ENCODE measurements at regions not wholly inside any gene's neighbourhood (a gene's known extent, or its start where the extent isn't known, plus 50 kb on each side); places are given as distances from the start of the nearest gene placed in this dataset.

- TF ChIP-seq CTCF (IDR thresholded peaks at IDR 0.05) = no peak
- DNase-seq (no peak), ATAC-seq (ENCODE audit: low read depth) (no peak)
- intact Hi-C loops (cut with micrococcal nuclease) = no loop called here
- no peak overlapping the region for H3K4me3 Mint-ChIP-seq
- H3K36me3 Mint-ChIP-seq (ENCODE audit: low read depth) = no peaks in the 10 kb centered on the region
- no peak overlapping the region for H3K27ac Mint-ChIP-seq
- ChIA-PET POLR2A (no interaction called here), CTCF (no interaction called here)
- peaks cover 3% of the 10 kb centered on the region for H3K27me3 Mint-ChIP-seq
- H3K4me1 Mint-ChIP-seq = no peaks in the 10 kb centered on the region
- H3K9me3 Mint-ChIP-seq = no peaks in the 10 kb centered on the region
Measured at GRCh38 chrX:137172317-137172948, 138.6 kb upstream of the GPR101 start.

GRCh38 chrX:137171626-137172025 lies 137.8 kb upstream of the GPR101 start:
- no peak for DNase-seq
- Mint-ChIP-seq H3K27me3 (peaks cover 3% of the 10 kb centered on the region), H3K27ac (no peak overlapping the region), H3K9me3 (no peaks in the 10 kb centered on the region), H3K36me3 (ENCODE audit: low read depth) (no peaks in the 10 kb centered on the region), H3K4me1 (no peaks in the 10 kb centered on the region), H3K4me3 (no peak overlapping the region)
- intact Hi-C loops (cut with micrococcal nuclease) = no loop called here
- ChIA-PET POLR2A (no interaction called here), CTCF (no interaction called here)
- ATAC-seq (ENCODE audit: low read depth) = no peak
- no peak for TF ChIP-seq CTCF (IDR thresholded peaks at IDR 0.05)

- no peaks in the 10 kb centered on the region for H3K4me1 Mint-ChIP-seq
Measured at GRCh38 chrX:137166591-137166990, 132.8 kb upstream of the GPR101 start.

GRCh38 chrX:137164329-137164728 lies 130.5 kb upstream of the GPR101 start:
- Mint-ChIP-seq H3K27me3 (no peaks in the 10 kb centered on the region), H3K4me1 (no peaks in the 10 kb centered on the region), H3K9me3 (no peaks in the 10 kb centered on the region), H3K4me3 (no peak overlapping the region), H3K36me3 (ENCODE audit: low read depth) (no peaks in the 10 kb centered on the region), H3K27ac (no peak overlapping the region)
- ATAC-seq (ENCODE audit: low read depth) (no peak), DNase-seq (no peak)
- ChIA-PET POLR2A (no interaction called here), CTCF (no interaction called here)
- TF ChIP-seq CTCF (IDR thresholded peaks at IDR 0.05) = no peak
- intact Hi-C loops (cut with micrococcal nuclease) = no loop called here

More at GRCh38 chrX:137166591-137166990, 132.8 kb upstream of the GPR101 start:
- ATAC-seq (ENCODE audit: low read depth) (no peak), DNase-seq (no peak)
- intact Hi-C loops (cut with micrococcal nuclease) = no loop called here
- ChIA-PET POLR2A (no interaction called here), CTCF (no interaction called here)
- H3K27me3 Mint-ChIP-seq = no peaks in the 10 kb centered on the region
- no peak for TF ChIP-seq CTCF (IDR thresholded peaks at IDR 0.05)
- no peak overlapping the region for H3K4me3 Mint-ChIP-seq
- H3K27ac Mint-ChIP-seq = no peak overlapping the region
- no peaks in the 10 kb centered on the region for H3K9me3 Mint-ChIP-seq
- no peaks in the 10 kb centered on the region for H3K36me3 Mint-ChIP-seq (ENCODE audit: low read depth)

GRCh38 chrX:137151403-137151802 lies 117.6 kb upstream of the GPR101 start:
- intact Hi-C loops (cut with micrococcal nuclease) = no loop called here
- H3K36me3 Mint-ChIP-seq (ENCODE audit: low read depth) = no peaks in the 10 kb centered on the region
- DNase-seq = no peak
- ChIA-PET POLR2A (no interaction called here), CTCF (no interaction called here)
- H3K4me1 Mint-ChIP-seq = no peaks in the 10 kb centered on the region
- no peak overlapping the region for H3K27ac Mint-ChIP-seq
- peaks cover 2% of the 10 kb centered on the region for H3K27me3 Mint-ChIP-seq
- no peaks in the 10 kb centered on the region for H3K9me3 Mint-ChIP-seq
- ATAC-seq (ENCODE audit: low read depth) = no peak
- no peak for TF ChIP-seq CTCF (IDR thresholded peaks at IDR 0.05)
- H3K4me3 Mint-ChIP-seq = no peak overlapping the region
